ENCODE measurements at regions not wholly inside any gene's neighbourhood (a gene's known extent, or its start where the extent isn't known, plus 50 kb on each side); places are given as distances from the start of the nearest gene placed in this dataset.

GRCh38 chr14:101337053-101337452, 224.2 kb upstream of the DIO3 start:
- no peak for DNase-seq

DNA sequence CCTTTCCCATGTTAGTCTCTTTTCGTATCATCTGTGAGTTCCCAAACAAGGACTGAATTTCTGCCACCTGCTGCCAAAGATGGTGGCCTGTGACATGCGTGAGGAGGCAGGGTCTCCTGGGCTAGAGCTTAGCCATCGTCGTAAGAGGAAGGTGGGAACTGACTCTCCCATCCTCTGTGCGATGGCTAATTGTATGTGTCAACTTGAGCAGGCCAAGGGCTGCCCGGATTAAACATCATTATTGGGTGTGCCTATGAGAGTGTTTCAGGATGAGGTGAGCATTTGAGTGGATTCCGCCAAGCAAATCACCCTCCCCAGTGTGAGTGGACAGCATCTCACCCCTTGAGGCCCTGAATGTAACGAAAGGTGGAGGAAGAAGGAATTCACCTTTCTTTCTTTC, 220.7 kb upstream of the DIO3 start:
- no peak for DNase-seq

DNA sequence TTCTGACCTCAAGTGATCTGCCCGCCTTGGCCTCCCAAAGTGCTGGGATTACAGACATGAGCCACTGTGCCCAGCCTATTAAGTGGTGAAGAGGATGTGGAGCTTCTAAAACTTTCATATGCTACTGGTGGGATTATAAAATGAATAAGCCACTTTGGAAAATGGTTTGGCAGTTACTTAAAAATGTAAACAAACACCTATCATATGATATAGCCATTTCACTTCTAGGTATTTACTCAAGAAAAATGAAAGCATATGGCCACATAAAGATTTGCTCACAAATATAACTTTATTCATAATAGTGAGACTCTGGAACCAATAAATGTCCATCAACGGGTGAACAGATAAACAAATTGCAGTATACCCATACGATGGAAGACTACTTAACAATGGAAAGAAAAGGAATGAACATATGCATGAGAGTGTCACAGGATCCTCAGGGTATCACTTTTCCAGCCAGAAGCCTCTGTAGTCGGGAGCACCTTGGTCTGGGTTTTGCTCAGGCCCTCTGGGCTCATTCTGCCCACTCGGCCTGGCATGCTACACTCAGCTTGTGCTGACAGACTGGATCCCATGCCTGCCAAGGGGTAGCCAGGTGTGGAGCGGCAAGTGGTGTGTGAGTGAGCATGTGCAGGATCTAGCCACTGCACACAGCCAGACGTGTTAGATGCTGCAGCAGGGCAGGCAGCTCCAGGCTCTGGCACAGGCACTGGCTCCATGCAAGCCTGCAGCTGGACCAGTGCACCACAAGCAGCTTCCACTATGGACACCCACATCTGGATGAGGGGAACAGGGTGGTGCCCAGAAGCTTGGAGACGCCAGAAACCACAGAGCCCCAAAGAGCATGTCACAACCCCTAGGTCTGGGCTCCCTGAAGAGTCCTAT, 213.2 kb upstream of the DIO3 start:
- no peak for DNase-seq

DNA sequence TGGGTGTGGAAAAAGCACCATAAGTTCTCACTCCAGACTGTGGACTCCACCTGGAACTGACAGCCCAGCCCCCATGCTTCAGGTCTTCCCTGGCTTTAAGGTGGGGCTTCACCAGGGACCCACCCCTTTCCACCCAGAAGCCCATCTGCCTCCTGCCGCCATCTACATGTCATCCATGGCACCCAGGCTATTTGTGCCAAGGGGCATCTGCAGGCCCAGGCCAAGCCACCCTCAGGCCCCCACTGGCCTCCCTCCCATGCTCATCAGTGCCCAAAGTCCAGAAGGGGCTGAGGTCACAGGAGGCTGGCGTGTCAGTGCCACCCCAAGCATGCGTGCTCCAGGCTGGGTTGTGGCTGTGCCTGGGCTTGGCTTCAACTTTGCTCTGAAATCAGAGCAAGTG, 212.2 kb upstream of the DIO3 start:
- no peak for DNase-seq

DNA sequence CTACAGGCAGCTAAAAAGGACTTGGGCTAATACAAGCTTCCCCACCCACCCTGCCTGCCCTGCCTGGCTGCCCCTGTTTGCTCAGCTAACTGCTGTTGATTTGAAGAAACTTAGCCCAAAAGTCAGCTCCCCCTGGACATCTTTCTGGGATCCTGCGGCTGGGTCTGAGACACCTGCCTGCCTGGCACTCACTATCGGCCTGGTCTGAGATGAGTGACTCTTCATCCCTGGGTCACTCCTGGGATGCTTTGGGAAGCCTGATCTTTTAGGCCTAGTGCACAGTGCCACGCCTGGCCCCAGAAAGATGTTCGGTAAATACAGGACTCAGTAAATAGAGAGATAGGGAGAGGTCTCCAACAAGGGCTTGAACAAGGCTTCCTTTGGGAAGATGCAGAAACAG, 211.3 kb upstream of the DIO3 start:
- no peak for DNase-seq

GRCh38 chr14:101350691-101351090, 210.6 kb upstream of the DIO3 start:
- DNase-seq = no peak

DNA sequence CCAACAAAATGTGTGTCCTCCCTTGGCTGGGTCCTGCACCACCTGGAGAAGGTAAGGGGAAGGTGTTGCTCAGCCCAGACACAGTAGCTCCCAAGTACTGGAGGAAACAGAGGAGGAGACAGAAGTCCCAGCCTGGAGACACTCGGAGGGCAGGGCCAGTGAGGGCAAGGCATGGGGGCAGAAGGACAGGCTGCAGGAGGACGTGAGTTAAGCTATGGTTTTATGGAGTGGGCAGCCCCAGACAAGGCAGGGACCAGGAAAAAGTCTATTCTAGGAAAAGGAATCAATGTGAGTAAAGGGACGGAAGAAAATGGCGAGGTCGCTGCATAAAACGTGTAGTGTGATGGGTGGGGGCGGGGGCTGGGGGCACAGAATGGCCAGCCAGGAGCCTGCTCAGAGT, 210.1 kb upstream of the DIO3 start:
- DNase-seq = no peak

GRCh38 chr14:101351769-101352168, 209.5 kb upstream of the DIO3 start:
- no peak for DNase-seq

DNA sequence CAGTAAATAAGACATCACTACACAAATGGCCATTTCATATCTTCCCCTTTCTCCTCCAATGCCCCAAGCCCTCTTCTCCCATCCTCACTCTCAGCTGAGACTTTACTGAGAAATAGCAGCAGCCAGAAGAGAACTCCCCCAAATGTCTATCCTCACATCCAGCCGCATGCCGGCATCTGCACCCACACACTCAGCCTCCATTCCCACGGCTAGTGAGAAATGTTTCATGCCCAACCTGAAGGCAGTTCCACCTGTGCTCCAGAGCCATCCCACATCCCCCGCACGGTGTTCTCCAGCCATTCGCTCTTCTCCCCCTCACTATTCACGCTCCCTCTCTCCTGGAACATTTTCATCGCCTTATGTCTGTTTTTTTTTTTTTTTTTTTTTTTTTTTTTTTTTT, 208.7 kb upstream of the DIO3 start:
- no peak for DNase-seq

- no peak for DNase-seq
Measured at GRCh38 chr14:101353422-101353821, 207.9 kb upstream of the DIO3 start.

GRCh38 chr14:101354726-101355125, 206.6 kb upstream of the DIO3 start:
- DNase-seq = no peak

DNA sequence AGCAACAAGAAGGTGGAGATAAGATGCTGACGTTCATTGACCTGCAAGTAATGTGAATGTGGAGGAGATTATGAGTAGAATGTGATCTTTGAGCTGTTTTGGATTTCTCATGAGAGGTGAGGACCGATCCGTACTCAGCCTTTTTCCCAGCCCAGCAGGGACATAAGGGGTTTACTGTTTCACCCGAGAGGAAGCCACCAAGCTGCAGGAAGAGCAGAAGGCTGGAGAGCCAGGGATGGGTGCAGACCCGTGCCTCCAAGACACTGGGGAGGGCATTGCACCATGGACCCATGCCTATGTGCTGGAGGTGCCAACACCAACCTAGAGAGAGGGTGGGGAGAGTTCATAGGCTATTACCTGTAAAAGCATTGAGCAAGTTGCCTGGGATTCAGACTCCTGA, 206.0 kb upstream of the DIO3 start:
- DNase-seq = no peak

DNA sequence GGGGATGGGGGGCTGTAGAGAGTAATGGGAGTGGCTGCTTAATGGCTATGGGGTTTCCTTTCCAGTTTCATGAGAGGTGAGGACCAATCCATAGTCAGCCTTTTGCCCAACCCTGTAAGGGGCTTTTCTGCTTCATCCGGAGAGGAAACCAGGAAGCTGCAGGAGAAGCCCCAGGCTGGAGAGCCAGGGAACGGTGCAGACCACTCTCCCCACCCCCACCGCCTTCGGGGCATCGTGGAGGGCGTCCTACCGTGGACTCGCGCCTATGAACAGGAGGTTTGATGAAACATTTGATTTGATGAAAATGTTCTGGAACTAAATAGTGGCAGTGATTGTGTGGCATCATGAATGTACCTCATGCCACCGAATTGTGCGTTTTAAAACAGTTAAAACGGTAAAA, 204.3 kb upstream of the DIO3 start:
- DNase-seq = no peak

DNA sequence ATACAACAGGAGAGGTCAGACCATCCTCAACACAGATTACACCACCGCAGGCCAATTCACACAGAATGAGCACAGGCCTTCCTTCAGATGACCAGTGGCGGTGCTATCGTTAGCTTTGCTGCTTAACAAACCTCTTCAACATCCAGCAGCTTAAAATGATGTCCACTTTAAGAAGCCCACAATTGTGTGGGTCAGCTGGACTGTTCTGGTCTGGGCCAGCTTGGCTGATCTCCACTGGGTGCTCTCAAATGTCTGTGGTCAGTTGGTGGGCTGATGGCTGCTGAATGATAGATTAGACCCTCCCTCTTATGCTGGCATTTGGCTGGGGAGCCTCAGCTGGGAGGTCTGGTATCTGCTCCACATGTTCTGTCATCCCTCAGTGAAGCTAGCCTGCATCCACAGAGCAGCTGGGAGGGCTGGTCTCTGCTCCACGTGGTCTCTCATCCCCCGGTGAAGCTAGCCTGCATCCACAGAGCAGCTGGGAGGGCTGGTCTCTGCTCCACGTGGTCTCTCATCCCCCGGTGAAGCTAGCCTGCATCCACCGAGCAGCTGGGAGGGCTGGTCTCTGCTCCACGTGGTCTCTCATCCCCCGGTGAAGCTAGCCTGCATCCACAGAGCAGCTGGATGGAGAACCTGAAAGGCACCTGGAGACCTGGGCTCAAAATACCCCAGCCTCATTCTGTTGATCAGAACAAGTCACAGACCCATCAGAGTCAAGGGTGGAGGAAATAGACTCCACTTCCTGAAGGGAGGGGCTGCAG, 203.6 kb upstream of the DIO3 start:
- DNase-seq = no peak

- DNase-seq = no peak
Measured at GRCh38 chr14:101358320-101359125, 202.8 kb upstream of the DIO3 start.

DNA sequence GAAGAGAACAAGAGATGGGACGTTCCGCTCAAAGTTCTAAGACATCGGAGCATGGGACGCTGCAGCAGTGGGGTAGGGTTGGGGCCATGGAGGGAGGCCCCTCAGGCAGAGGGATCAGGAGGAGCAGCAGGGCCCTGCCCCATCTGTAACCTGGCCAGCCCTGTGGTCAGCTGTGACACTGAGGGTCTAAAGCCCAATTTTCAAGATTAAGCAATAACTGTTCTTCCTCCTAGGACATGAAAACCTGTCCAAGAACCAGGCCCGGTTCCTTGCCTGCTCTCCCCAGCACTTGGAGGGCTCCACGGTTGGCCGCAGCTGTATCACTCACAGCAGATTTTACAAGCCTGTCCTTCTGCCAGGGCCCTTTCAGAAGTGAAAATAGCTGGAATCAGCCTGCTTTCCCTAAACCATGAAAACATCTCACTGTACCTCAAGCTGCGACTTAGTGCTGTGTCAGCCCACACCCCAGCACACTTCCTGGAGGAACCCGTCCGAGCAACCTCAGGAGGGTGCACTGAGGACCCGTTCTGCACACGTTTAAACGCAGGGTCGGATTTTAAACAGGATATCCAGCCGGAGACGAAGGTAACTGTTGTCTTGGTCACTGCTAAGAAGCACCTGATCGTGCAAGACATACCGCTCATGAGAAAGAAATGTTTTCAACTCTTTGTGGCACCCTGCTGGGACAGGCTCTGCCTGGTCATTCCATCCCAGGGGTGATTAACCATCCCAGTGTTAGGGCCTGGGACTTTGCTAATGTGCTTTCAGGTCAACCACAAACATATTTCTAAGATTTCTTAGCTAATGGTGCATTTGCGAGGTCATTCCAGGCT, 201.9 kb upstream of the DIO3 start:
- no peak for DNase-seq

DNA sequence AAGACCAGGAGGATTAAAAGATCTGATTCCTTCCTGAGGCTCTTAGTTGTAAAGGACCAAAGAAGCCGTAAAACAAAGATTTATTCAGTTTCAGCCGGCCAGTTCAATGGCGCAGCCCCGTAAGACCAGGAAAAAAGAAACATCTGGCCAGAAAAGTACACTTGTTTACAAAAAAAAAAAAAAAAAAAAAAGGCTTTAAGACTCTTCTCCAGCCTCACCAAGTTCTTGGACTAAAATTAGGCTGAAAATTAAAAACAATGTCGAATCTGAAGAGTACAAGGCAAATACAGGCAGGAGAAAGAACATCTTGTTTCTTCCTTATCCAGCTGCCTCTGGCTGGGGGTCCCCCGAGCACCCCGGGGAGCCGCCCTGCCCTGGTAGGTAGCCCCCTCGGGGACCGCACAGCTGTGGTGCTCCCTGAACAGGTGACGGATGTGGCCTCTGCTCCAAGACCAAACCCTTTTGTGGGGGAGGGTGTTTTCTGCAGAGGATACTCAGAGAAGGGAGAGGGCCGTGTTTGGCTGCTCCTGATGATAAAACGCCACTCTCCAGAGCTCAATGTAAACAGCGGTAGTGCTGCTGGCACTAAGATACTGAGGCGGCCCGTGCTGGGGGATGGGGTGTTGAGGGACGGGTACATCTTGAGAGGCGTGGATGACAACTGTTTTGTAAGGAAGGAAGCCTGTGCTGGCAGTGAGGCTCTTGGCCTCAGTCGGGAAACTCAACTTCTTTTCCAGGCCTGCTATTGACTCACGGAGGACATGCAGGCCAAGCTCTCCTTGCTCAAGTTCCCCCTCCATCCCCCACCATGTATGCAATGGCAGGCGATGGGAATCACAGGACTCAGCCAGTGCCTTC, 201.0 kb upstream of the DIO3 start:
- DNase-seq = no peak

DNA sequence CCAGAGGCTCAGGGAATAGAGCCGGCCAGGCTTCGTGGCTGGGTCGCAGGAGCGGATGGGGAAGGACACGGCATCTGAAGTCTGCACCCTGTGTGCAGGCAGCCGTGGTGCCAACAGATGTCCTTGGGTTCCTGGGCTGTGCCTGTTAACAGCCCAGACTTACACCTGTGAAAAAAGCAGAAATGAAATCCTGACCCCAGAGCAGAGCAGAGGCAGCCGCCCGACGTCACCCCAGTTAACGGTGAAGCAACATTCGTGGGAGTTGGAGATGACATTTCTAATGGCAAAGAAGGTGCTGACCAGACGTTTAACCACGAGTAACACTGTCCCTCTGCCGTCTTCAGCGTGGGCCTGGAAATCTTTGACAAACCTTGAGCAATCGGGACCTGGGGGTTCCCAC, 200.3 kb upstream of the DIO3 start:
- DNase-seq = no peak

DNA sequence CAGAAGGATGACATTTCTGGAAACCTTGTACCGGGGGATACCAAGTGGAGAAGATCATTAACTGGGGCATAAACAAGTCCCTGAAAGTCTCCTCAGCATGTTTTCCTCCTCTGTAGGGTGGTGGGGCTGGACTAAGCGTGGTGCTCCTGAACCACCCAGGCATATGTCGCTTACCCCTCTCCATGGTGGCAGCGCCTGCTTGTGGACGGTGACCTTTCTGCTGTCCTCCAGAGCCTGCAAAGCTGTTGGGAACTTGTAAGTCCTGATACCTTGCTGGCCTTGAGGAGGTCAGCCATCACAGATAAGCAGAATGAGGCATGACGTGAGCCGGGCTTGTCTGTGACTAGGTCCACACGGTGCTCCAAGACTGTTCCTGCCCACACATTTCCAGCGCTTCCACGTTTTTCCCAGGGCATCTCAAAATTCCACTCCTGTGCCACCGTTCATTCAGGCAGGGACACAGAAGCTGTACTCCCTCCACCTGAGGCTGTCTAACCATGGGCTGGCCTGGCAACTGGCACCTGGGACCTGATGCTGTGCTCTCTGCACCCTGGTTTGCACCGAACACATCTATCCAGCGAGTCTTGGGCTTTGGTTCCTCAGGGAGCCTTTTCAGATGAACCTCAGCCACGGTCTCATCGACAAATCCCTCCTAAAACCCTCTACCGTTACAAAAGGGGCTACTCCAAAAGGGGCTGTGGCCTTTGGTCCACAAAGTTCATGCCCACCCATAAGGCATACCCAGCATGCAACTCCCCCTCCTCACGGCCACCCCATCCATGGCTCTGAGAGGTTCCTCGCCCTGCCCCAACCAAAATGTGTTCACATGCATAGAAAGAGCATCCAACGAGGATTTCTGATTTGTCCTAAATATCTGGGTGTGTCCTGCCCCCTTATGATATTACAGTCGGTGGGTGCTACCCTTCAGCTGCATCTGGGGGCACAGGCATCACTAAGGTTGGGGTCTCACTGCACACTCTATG, 199.6 kb upstream of the DIO3 start:
- DNase-seq = no peak

DNA sequence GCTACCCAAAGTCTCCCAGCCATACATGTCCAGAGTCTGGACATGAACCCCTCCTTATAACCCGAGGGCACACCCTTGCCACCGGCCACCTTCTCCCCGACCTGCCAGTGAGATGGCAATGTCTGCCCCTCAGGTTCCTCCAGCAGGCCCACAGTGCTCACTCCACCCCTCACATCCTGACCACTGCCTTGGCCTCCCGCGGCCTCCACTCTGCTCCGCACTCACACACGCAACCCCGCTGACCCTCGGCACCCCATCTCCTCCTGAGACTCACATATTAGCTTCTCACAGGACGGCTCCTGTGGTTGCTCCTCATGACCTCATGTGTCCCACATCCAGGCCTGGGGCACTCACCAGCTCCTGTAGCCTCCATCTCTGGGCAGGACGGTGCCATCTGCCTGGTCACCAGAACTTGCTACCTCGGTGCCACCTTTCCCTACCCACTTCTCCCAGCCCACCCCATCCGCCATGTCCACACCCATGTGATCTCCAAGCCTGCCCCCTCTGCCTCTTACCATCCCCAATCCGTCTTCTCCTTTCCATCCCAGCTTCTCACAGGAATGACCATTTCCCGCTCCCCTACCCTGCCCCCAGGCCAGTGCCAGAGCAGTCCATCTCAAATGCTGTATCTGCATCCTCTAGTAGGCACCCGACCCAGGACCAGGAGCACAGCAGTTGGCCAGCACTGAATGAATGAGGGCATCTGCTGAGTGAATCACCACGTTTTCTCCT, 198.6 kb upstream of the DIO3 start:
- no peak for DNase-seq

Measured in hematopoietic multipotent progenitor cell treated with erythropoietin and hydrocortisone succinate and interleukin-3 and kit ligand, for 6 days (in vitro differentiated cells).